ENCODE measurements at regions not wholly inside any gene's neighbourhood (a gene's known extent, or its start where the extent isn't known, plus 50 kb on each side); places are given as distances from the start of the nearest gene placed in this dataset.
"Not testable (repeated sequence)": the region's sequence is repeated elsewhere in the genome, so short reads cannot be mapped to it uniquely, and the experiment has no call there.

GRCh38 chr2:14082640-14083039 is 549.9 kb upstream of the LRATD1 start:
- in situ Hi-C loops (cut with MboI; ENCODE audit: low sequenced_read_pairs, unreplicated experiment), result no loop called here
- no peak for DNase-seq (ENCODE audit: low spot score)
- no peak for TF ChIP-seq CTCF (IDR thresholded peaks at IDR 0.05; ENCODE audit: borderline replicate concordance, control extremely low read depth, extremely low read depth, insufficient read depth, missing control alignments)

- in situ Hi-C loops (cut with MboI; ENCODE audit: low sequenced_read_pairs, unreplicated experiment), result no loop called here
- DNase-seq (ENCODE audit: low spot score), result no peak
- TF ChIP-seq CTCF (IDR thresholded peaks at IDR 0.05; ENCODE audit: borderline replicate concordance, control extremely low read depth, extremely low read depth, insufficient read depth, missing control alignments), result no peak
Observed at GRCh38 chr2:14094592-14094991, 537.9 kb upstream of the LRATD1 start.

GRCh38 chr2:14099101-14099500 is 533.4 kb upstream of the LRATD1 start:
- in situ Hi-C loops (cut with MboI; ENCODE audit: low sequenced_read_pairs, unreplicated experiment); DNase-seq (ENCODE audit: low spot score): not testable (repeated sequence)

GRCh38 chr2:14114275-14114674 is 518.2 kb upstream of the LRATD1 start:
- DNase-seq (ENCODE audit: low spot score), result no peak
- in situ Hi-C loops (cut with MboI; ENCODE audit: low sequenced_read_pairs, unreplicated experiment), result no loop called here
- TF ChIP-seq CTCF (IDR thresholded peaks at IDR 0.05; ENCODE audit: borderline replicate concordance, control extremely low read depth, extremely low read depth, insufficient read depth, missing control alignments), result no peak

GRCh38 chr2:14120376-14120775 is 512.1 kb upstream of the LRATD1 start:
- in situ Hi-C loops (cut with MboI; ENCODE audit: low sequenced_read_pairs, unreplicated experiment), result no loop called here
- TF ChIP-seq CTCF (IDR thresholded peaks at IDR 0.05; ENCODE audit: borderline replicate concordance, control extremely low read depth, extremely low read depth, insufficient read depth, missing control alignments), result no peak
- DNase-seq (ENCODE audit: low spot score), result no peak

- TF ChIP-seq CTCF (IDR thresholded peaks at IDR 0.05; ENCODE audit: borderline replicate concordance, control extremely low read depth, extremely low read depth, insufficient read depth, missing control alignments), result no peak
- in situ Hi-C loops (cut with MboI; ENCODE audit: low sequenced_read_pairs, unreplicated experiment), result no loop called here
- DNase-seq (ENCODE audit: low spot score), result no peak
Observed at GRCh38 chr2:14123436-14124103, 508.9 kb upstream of the LRATD1 start.

GRCh38 chr2:14125624-14126293 is 506.8 kb upstream of the LRATD1 start:
- TF ChIP-seq CTCF (IDR thresholded peaks at IDR 0.05; ENCODE audit: borderline replicate concordance, control extremely low read depth, extremely low read depth, insufficient read depth, missing control alignments), result no peak
- no peak for DNase-seq (ENCODE audit: low spot score)
- in situ Hi-C loops (cut with MboI; ENCODE audit: low sequenced_read_pairs, unreplicated experiment), result no loop called here
